ENCODE measurements at regions not wholly inside any gene's neighbourhood (a gene's known extent, or its start where the extent isn't known, plus 50 kb on each side); places are given as distances from the start of the nearest gene placed in this dataset.
A peak's percentile ranks its signal among the peaks of the same experiment; 100 is the strongest.

DNA sequence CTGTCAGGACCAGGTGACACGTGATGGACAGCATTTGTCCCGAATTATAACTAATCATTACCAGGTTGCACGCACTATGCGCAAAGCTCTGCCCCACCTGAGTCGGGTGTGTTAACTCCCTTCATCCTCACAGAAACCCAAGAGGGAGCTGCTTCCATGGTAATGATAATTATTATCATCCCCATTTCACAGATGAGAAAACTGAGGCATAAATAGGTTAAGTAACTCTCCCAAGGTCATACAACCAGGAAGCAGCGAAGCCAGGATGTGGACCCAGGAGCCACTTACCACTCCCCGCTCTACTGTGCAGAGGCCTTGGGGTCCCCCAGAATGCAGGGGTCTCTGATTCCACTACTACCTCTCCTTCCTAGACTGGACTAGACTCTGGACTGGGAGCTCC, 76.7 kb upstream of the TARDBP start:
- no peaks in the 10 kb centered on the region for H3K9me3 ChIP-seq
- no peaks in the 10 kb centered on the region for H3K27me3 ChIP-seq
- no peaks in the 10 kb centered on the region for H3K36me3 ChIP-seq
- H3K4me1 ChIP-seq: no peaks in the 10 kb centered on the region
- TF ChIP-seq, protein P1, sequence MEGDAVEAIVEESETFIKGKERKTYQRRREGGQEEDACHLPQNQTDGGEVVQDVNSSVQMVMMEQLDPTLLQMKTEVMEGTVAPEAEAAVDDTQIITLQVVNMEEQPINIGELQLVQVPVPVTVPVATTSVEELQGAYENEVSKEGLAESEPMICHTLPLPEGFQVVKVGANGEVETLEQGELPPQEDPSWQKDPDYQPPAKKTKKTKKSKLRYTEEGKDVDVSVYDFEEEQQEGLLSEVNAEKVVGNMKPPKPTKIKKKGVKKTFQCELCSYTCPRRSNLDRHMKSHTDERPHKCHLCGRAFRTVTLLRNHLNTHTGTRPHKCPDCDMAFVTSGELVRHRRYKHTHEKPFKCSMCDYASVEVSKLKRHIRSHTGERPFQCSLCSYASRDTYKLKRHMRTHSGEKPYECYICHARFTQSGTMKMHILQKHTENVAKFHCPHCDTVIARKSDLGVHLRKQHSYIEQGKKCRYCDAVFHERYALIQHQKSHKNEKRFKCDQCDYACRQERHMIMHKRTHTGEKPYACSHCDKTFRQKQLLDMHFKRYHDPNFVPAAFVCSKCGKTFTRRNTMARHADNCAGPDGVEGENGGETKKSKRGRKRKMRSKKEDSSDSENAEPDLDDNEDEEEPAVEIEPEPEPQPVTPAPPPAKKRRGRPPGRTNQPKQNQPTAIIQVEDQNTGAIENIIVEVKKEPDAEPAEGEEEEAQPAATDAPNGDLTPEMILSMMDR (IDR thresholded peaks at IDR 0.05): no peak
- TF ChIP-seq EP300 (IDR thresholded peaks at IDR 0.05) (no peak), POLR2AphosphoS5 (IDR thresholded peaks at IDR 0.05) (no peak), POLR2A (IDR thresholded peaks at IDR 0.05) (no peak)
- ATAC-seq (ENCODE audit: low FRiP score in 2 of 2) (no peak), DNase-seq (no peak)
- H3K27ac ChIP-seq: no peak overlapping the region
- no peak overlapping the region for H3K4me3 ChIP-seq
- 88 to 90% methylated on average over 7 of the region's 7 CpGs for WGBS, 2 donors

DNA sequence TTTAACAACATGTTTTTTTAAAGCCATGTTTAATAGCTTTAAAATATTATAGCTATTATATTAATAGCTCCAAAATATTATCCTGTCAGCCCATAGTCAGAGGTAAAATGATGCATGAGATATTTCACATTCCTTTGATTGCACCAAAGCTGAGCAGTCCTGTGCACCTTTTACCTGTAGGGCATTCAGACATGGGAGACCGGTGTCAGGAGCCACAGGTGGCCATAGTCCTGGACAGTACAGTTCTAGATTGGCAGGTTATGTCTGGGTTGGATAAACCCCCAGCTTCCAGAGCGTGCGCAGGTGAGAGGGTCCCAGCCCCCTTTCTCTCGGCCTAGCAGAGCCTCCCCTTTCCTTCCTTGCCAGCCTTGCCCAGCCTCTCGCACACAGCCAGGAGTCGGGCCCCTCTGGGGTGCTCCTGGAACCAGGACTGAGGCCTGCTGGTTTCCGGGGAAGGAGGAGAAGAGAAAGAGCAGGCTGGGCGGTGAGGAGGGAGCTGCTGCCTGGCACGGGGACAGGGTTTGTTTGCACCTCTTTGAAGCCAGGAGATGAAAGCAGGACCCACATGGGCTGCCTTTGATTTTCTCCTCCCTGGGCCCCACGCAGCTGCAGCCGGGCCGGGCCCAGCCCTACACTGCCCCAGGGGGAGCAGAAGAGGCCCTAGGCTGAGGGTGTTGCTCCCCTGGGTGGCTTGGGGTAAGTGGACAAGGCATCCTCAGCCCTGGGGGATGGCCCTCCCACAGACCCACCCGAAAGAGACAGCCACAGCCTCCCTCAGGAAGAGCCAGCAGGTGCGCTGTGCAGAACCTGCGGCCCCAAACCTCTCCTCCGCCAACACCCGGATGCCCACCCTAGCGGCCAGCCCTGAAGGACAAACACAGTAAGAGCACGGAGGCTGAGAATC, 75.2 kb upstream of the TARDBP start:
- ATAC-seq (ENCODE audit: low FRiP score in 2 of 2) (no peak), DNase-seq (no peak)
- Histone ChIP-seq H3K4me1 (peaks cover 6 to 7% (median 6%) of the 10 kb centered on the region in 4 donors), H3K27ac (no peak overlapping the region), H3K9me3 (no peaks in the 10 kb centered on the region), H3K27me3 (no peaks in the 10 kb centered on the region), H3K36me3 (no peaks in the 10 kb centered on the region), H3K4me3 (no peak overlapping the region)
- TF ChIP-seq POLR2A (IDR thresholded peaks at IDR 0.05) (no peak), EP300 (IDR thresholded peaks at IDR 0.05) (no peak), POLR2AphosphoS5 (IDR thresholded peaks at IDR 0.05) (no peak)
- TF ChIP-seq, protein P1 (IDR thresholded peaks at IDR 0.05): no peak
- WGBS, 2 donors: 74 to 79% methylated on average over 13 to 19 of the region's 19 CpGs

DNA sequence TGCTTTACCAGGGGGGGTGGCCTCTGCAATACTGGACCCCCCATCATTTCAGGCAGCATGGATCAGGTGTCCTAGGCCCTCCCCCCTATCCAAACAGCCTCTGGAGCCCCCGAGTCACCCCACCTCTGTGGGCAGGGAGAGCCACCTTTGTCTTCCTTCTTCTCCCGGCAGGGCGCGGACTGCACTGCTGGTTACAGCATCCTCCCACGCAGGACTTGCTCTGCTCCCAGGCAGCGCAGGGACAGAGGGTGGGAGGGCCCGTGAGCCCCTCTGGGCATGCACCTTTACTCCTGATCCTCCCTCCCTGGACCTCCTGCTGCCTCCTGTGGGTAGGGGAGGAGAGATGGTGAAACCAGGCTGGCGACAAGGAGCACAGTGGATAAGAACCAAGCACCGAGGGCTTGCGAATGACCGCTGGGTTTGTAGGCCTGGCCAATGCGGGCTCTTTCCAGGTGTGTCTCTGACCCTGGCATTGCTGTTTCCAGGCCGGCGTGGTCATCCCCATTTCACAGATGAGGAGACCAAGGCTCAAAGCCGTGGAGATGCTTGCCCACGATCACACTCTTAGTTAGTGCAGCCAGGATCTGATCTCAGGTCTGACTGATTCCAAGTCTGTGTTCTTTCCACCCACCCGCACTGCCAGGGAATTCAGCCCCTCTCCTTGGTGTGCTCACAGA, 73.6 kb upstream of the TARDBP start:
- TF ChIP-seq POLR2A (IDR thresholded peaks at IDR 0.05) (no peak), POLR2AphosphoS5 (IDR thresholded peaks at IDR 0.05) (no peak), EP300 (IDR thresholded peaks at IDR 0.05) (no peak)
- TF ChIP-seq, protein P1 (IDR thresholded peaks at IDR 0.05): no peak
- H3K27ac ChIP-seq: no peak overlapping the region
- DNase-seq: no peak
- no peak for ATAC-seq (ENCODE audit: low FRiP score in 2 of 2)
- H3K27me3 ChIP-seq: no peaks in the 10 kb centered on the region
- 88 to 93% methylated on average over 10 to 17 of the region's 17 CpGs for WGBS, 2 donors
- no peak overlapping the region for H3K4me3 ChIP-seq
- H3K36me3 ChIP-seq: no peaks in the 10 kb centered on the region
- H3K4me1 ChIP-seq: peaks cover 8 to 16% (median 14%) of the 10 kb centered on the region in 4 donors
- H3K9me3 ChIP-seq: no peaks in the 10 kb centered on the region

- Histone ChIP-seq H3K36me3 (no peaks in the 10 kb centered on the region), H3K4me3 (peak overlapping the region in 1 of 4 donors; percentile 18), H3K27ac (no peak overlapping the region), H3K4me1 (peaks cover 17 to 24% (median 22%) of the 10 kb centered on the region in 4 donors), H3K27me3 (no peaks in the 10 kb centered on the region), H3K9me3 (no peaks in the 10 kb centered on the region)
- DNase-seq: no peak
- ATAC-seq (ENCODE audit: low FRiP score in 2 of 2): no peak
- 59 to 62% methylated on average over 18 to 20 of the region's 20 CpGs for WGBS, 2 donors
- no peak for TF ChIP-seq POLR2AphosphoS5 (IDR thresholded peaks at IDR 0.05)
- TF ChIP-seq, protein P1 (IDR thresholded peaks at IDR 0.05): no peak
Observed at GRCh38 chr1:10939654-10940450, 72.6 kb upstream of the TARDBP start.
